HG03460 (cell line): ENCODE measurements at regions not wholly inside any gene's neighbourhood (a gene's known extent, or its start where the extent isn't known, plus 50 kb on each side); places are given as distances from the start of the nearest gene placed in this dataset.
"Not testable (repeated sequence)": the region's sequence is repeated elsewhere in the genome, so short reads cannot be mapped to it uniquely, and the experiment has no call there.

ENCODE experiments used
- ATAC-seq: cut with Tn5 transposase; IDR thresholded peaks from one replicate; pipeline ENCODE4 v1.9.1; 2021; ENCODE audit not compliant: unreplicated experiment

DNA sequence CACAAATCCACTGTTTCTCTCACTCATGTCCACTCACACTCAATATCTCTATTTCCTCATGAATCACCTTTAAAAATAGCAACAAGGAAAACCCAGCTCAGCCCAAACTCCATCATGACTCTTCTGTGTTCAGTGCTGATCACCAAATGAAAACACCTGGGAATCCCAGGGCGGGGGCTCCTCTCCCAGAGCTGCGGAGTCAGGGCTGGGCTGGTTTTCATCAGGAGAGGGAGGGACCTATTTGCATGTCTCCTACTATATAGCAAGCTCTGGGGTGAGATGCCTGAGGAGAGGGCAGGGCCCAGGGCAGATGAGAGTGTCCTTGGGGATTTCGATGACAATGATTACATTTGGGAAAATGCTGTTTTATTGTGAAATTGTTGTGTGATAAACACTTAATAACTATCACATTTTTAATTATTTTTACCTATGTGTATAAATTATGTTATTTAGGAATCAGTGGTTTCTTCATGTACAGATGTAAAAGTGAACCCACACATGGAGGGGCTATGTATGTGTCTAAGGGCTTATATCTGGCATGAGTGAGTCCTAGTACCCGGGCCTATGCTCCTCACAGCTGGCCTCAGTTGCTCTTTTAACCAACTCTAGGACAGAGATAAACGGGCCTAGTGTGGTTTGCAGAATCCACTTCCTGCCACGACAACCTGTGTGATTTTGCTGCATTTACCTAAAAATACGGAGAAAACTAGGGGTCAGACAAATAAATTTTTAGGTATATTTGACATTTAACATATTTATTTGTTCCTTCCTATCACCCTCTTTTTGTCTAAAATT is 1131.9 kb downstream of the TMEM121 start:
- ATAC-seq = not testable (repeated sequence)

DNA sequence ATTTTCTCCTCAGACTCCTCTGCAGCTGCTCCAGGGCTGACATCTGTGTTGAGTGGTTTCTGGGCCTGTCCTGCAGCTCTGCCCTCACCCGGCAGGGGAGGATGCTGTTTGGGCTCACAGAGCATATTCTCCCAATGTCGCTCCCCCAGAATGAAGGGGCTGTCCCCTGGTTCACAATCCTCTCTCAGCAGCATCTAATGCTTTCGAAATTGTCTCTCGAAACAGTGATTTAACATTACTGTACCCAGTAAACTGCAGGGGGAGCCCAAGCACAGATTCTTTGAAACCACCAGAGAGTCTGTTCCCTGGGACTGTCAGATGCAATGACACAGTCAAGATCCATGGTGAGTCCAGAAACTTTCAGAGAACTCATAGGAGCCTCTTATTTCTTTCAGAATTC is 1135.2 kb downstream of the TMEM121 start:
- ATAC-seq = not testable (repeated sequence)

DNA sequence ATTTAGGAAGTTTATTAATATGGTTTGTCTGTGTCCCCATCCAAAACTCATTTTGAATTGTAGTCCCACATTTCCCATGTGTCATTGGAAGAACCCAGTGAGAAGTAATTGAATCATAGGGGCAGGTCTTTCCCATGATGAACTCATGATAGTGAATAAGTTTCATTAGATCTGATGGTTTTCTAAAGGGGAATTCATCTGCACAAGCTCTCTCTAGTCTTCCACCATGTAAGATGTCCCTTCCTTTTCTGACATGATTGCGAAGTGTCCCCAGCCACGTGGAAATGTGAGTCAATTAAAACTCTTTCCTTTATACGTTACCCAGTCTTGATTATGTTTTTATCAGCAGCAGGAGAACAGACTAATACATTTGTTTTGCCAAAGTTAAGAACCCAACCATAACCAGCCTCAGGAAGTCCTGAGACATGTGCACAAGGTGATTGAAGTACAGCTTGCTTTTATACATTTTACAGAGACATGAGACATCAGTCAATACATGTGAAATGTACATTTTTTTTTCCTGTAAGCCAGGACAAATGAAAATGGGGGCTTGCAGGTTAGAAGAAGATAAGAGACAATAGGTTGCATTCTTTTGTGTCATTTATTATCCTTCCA is 1136.7 kb downstream of the TMEM121 start:
- ATAC-seq = no peak

DNA sequence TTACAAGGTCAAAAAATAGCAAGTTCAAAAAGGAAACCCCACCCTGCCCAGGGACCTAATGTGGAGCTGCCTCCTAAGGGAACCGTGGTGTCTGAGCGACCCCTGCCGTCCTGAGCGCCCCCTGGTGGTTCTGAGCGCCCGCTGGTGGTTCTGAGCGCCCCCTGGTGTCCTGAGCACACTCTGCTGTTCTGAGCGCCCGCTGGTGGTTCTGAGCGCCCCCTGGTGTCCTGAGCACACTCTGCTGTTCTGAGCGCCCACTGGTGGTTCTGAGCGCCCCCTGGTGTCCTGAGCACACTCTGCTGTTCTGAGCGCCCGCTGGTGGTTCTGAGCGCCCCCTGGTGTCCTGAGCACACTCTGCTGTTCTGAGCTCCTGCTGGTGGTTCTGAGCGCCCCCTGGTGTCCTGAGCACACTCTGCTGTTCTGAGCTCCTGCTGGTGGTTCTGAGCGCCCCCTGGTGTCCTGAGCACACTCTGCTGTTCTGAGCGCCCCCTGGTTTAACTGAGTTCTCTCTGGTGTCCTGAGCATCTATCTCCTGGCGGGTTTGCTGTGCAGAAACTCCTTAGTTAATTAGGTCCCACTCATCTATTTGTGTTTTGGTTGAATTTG is 1137.5 kb downstream of the TMEM121 start:
- ATAC-seq = peak; percentile 63

DNA sequence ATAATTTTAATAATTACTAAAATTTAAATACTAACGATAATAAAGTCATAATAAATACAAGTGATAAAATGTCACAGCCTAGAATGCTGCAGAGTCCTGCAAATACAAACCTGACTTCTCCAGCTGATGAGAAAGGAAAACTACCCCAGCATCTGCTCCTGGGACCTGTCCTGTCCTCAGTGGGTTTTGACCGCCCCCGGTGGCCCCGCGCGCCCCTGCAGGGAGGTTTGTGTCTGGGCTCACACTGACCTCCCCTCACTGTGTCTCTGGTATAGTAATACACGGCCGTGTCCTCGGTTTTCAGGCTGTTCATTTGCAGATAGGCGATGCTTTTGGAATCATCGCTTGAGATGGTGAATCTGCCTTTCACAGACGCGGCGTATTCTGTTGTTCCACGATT is 1139.4 kb downstream of the TMEM121 start:
- no peak for ATAC-seq

DNA sequence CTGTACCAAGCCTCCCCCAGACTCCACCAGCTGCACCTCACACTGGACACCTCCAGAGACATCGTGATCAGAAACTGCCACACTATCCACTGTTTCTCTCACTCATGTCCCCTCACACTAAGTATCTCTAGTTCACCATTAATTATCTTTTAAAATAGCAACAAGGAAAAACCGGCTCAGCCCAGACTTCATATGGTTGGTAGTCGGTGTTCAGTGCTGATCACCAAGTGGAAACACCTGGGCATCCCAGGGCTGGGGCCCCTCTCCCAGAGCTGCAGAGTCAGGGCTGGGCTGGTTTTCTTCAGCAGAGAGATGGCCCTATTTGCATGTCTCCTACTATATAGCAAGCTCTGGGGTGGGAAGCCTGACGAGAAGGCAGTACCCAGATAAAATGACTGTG is 1140.0 kb downstream of the TMEM121 start:
- no peak for ATAC-seq

DNA sequence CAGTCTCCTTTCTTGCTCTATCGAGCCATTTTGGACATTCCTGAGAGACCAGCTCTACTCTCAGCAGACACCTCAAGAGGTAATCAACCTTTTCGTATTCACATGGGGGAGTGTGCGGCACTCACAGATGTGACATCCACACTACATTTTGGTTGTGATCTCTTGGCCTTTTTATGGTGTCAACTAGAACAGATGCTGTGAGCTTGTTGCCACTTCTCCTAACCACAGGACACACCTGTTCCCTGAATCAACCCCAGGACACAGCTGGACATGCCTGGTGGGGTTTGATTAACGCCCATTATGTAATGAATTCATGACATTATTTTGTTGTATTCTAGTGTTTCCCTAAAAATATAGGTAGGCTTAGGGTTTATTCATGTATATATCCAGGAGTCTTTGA is 1143.6 kb downstream of the TMEM121 start:
- no peak for ATAC-seq

DNA sequence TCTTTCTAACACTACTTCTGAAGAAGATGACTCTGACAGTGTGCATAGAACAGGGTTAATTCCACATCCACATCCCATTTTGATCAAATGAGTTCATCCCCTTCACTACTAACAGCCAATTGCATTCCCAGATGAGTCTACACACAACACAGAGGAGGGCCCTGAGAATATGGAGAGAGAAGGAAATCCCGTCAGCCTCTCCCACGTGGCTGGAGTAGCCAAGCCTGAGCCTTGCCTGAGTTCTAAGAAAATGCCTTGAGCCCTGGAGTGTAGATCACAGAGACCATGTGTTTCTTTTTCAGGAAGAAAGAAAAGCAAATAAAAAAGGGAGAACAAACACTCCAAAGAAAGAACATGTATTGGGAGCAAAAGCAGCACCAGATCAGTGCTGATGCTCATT is 1147.7 kb downstream of the TMEM121 start:
- ATAC-seq = not testable (repeated sequence)

DNA sequence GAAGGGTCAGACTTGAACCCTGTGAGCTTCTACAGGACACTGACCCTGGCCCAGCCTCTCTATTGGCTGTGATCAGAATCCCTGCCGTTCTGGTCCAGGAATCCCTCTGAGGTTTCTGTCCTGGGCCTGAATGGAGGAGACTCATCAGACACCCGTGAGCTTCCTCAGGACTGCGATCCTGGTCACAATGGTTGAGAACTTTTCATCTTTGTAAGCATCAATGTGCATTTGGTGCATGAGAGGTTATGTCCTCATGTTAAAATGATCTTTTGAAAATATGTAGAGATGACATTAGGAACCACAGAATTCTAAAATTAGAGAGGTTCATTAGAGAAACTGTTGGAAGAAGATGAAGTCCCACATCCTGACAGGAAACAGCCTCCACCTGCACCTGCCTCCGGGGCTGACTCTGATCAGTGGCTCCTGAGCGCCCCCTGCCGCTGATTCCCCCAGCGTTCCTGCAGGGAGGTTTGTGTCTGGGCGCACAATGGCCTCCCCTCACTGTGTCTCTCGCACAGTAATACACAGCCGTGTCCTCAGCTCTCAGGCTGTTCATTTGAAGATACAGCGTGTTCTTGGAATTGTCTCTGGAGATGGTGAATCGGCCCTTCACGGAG is 1148.2 kb downstream of the TMEM121 start:
- not testable (repeated sequence) for ATAC-seq

DNA sequence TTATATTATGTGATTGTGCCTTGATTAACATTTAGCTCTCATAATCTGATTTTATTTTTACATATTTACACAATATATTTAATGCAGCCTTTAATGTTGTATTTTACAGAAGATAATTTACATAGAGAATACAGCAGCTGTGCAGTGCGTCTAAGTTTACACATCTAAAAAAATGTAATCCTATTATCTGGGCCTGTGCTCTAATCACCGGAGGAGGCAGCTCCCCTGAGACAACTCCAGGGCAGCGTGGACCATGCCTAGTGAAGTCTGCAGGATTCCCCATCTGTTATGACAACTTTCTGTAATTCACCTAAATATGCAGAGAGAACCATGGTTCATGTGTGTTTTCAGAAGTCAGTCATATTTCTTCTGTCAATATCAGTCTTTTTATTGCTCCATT is 1149.3 kb downstream of the TMEM121 start:
- ATAC-seq = not testable (repeated sequence)

DNA sequence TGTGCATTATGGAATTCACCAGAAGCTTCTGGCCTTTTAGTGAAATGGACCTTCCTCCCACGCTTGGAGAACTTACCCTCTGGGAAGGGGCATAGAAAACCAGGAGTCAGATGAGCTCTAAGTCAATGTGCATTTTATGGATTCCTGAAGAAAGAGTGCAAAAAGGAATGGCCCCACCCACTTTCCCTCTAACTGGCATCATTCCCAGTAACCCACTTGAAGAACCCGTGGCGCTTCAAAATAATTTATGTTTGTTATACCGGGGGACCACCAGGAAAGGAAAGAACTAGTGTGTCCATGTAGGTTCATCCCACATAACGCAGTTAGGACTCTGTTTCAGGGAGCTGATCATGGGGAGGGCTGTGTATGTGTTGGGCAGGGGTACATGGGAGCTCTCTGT is 1153.4 kb downstream of the TMEM121 start:
- no peak for ATAC-seq

DNA sequence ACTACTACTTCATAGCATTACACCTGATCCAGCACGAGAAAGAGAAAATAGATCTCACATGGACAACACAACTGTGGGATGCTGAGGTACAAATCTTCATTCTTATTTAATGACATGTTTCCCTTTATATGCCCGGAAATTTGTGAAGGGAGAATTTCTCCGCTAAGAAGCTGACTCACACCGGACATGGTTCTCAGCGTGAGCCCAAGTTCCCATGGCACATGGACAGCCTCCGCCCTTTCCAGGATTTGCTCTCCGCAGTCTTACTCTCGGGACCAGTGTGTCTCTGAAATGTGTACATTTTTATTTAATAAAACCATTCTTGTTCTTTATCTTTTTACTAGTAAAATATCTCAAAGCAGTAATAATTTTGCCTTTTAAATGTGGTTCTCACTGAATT is 1154.8 kb downstream of the TMEM121 start:
- no peak for ATAC-seq

DNA sequence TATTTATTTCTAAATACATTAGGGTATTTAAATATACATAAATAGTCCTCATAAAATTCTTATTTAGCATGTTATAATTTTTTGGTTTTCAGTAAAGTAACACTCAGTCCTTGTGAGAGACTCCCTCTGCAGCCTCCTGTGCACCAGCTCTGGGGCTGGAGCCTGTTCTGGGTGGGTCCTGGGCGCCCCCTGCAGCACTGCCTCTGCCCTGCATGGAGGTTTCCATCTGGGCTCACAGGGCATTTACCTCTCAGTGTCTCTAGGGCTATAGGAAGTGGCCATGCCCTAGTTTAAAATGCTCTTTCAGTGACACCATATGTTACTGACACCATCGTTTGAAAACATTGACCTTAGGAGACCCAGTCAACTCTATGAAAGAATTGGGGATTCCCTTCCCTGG is 1155.2 kb downstream of the TMEM121 start:
- ATAC-seq = no peak

DNA sequence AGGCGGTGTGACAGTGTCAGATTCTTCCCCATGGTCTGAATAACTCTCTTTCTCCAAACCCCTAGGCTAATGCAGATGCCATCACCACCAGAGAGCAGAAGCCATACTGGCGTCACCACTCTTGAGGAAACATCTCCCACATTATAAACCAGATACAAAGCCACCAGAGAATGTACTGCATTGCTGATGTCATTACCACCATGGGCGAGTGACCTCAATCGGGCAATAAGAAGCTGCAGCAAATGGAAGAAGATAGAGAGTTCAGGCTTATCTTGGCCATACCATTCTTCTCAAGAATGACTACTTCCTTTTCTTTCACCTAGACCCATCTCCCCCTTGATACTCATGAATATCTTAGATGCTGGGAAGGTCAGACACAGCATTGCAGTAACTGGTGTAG is 1157.2 kb downstream of the TMEM121 start:
- ATAC-seq = no peak

DNA sequence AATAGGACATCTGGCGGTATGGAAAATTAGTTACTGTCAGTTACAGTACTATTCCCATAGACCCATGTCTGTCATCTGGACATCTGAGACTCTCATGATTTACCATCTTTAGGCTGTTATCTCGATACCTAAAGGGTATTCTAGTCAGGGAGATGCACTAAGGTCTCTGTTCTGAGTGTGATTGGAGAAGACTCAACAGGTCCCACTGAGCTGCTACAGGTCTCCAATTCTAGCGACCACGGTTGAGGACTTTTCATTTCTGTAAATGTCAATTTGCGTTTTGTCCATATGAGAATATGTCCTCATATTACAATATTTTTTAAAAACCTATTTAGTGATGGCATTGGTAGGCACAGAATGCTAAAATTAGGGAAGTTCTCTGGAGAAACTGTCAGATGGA is 1160.2 kb downstream of the TMEM121 start:
- no peak for ATAC-seq

DNA sequence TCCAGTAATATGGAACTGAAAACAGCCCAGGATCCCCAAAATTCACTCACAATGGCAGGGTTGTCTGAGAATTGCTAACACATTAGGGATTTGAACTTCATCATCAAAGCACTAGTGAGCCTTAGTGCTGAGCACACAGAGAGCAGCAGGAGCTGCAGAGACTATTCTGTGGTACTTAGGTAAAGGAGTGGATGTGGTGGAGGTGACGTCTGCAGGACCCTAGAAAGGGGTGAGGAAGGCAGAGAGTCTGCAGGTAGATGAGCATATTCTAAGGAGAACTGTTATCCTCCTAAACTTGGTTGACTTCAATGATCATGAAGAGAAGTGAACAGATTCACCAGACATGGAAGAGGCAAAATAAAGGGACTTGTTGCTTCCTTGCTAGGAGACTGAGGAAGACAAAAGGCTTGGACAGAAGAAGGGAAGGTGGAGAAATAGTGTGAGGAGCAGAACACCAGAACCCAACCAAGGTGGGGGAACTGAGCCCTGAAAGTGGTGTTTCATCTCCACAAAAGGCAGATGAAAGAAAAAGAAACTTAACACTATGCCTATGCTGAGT is 1164.0 kb downstream of the TMEM121 start:
- no peak for ATAC-seq

DNA sequence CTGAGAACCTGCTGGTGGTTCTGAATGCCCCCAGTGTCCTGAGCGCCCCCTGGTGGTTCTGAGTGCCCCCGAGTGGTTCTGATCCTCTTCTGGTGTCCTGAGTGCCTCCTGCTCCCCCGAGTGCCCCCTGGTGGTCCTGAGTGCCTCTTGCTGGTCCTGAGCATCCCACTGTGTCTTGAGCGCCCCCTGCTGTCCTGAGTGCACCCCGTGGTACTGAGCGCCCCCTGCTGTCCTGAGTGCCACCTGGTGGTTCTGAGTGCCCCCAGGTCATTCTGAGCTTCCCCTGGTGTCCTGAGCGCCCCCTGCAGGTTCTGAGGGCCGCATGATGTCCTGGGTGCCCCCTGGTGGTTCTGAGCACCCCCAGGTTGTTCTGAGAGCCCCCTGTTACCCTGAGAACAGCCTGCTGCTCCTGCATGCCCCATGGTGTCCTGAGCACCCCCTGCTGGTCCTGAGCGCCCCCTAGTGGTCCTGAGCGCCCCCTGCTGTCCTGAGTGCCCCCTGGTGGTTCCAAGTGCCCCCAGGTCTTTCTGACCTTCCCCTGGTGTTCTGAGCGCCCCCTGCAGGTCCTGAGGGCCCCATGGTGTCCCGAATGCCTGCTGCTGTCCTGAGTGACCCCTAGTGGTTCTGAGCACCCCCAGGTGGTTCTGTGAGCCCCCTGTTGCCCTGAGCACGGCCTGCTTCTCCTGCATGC is 1165.4 kb downstream of the TMEM121 start:
- peak; percentile 60 for ATAC-seq

DNA sequence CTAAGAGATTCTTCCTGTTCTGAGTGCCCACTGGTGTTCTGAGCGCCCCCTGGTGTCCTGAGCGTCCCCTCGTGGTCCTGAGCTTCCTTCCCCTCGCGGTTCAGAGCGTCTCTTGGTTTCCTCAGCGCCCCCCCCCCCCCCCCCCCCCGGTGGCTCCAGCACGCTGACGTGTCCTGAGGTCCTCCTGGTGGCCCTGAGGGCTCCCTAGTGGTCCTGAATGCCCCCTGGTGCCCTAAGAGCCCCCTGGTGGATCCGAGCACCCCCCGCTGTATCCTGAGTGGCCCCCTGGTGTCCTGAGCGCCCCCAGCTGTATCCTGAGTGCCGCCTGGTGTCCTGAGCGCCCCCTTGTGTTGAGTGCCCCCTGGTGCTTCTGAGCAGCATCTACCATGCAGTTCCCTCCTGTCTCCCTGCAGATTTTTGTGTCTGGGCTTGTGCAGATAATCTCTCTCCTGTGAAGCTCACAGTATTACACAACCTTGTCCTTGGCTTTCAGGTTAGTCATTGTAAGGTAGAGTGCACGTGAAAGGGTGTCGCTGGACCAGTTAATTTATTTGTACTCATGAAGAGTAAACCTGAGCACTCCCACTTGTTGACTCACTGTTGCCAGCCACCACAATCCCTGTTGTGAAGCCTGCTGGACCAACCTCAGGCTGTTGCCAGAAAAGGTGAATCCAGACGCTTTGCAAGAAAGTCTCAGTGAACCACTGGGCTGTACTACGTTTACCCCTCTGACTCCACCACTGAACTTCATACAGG is 1168.4 kb downstream of the TMEM121 start:
- peak; percentile 39 for ATAC-seq

DNA sequence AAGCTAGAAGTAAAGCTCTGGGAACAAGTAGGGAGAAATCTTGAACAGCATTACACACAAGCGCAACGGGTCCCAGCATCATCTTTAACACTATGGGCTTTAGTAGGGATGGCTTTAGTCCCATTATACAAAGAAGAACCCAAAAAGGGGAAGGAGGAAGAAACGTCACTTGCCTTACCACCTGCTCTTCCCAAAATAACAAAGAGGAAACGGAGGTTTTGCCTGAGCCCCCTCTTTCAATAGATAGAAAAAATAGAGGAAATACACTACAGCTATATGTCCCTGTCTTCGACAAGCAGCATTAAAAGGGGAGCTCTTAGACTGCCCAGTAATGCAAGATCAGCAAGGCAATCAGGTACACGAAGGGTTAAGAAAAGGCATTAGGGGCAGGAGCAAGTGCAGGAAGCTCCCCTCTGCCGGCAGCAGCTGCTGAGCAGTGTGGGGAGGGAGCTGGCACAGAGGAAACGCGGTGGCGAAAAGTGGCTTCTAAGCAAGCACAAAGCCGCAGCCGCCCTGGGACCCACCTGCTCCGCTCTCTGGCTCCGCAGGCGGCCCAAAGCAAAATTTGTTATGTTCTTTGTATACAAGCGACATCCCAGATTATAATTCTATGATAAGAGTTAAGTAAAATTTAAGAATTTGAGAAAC is 1172.4 kb downstream of the TMEM121 start:
- peak; percentile 56 for ATAC-seq

DNA sequence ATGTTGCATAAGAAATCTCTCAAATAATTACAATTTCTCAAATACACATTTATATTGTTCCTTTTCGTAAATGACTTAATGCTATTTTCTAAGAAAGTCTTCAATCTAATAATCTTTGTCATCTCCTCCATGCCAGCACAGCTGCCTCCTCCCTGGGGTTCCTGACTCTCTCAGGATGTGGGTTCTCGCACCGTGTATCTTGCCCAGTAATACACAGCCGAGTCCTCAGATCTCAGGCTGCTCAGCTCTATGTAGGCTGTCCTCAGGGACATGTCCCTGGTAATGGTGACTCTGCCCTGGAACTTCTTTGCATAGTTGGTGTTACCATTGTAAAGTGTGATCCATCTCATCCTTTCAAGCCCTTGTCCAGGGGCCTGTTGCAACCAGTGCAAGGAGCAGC is 1177.3 kb downstream of the TMEM121 start:
- not testable (repeated sequence) for ATAC-seq
